Activated CD8-positive, alpha-beta memory T cell treated with anti-CD3 and anti-CD28 coated beads, Interleukin-2, amount 10 ng/mL, durations not matched to agents 7 days and 5 days (primary cell): ENCODE measurements at regions not wholly inside any gene's neighbourhood (a gene's known extent, or its start where the extent isn't known, plus 50 kb on each side); places are given as distances from the start of the nearest gene placed in this dataset.
"Not testable (repeated sequence)": the region's sequence is repeated elsewhere in the genome, so short reads cannot be mapped to it uniquely, and the experiment has no call there.

Experiments
- ATAC-seq: fragments of 150-1000 bp; cut with Tn5 transposase; one replicate; pipeline ENCODE4 v1.10.0; 2021; ENCODE audit warnings: moderate library complexity
- CTCF ChIA-PET: fragments of 350-600 bp; sonication (Branson Sonifier 250); formaldehyde crosslinking; loops from one replicate; lab custom pipeline; 2021; ENCODE audit warnings: antibody characterized with exemption; lab: Charles Lee
- DNase-seq: peaks from one replicate; pipeline ENCODE4 v3.0.0-alpha.2; 2020
- H3K27ac Mint-ChIP-seq: one replicate; pipeline ENCODE4 v1.8.0; 2021; ENCODE audit warnings: mild to moderate bottlenecking, mixed read lengths
- H3K27me3 Mint-ChIP-seq: one replicate; pipeline ENCODE4 v1.8.0; 2021; ENCODE audit warnings: mixed read lengths
- H3K36me3 Mint-ChIP-seq: one replicate; pipeline ENCODE4 v1.8.0; 2021; ENCODE audit warnings: mild to moderate bottlenecking, mixed read lengths
- H3K4me1 Mint-ChIP-seq: one replicate; pipeline ENCODE4 v1.8.0; 2021; ENCODE audit warnings: mixed read lengths
- H3K4me3 Mint-ChIP-seq: one replicate; pipeline ENCODE4 v1.8.0; 2021; ENCODE audit warnings: mild to moderate bottlenecking, moderate library complexity, mixed read lengths
- H3K9me3 Mint-ChIP-seq: one replicate; pipeline ENCODE4 v1.8.0; 2022; ENCODE audit warnings: low read depth, mixed read lengths

DNA sequence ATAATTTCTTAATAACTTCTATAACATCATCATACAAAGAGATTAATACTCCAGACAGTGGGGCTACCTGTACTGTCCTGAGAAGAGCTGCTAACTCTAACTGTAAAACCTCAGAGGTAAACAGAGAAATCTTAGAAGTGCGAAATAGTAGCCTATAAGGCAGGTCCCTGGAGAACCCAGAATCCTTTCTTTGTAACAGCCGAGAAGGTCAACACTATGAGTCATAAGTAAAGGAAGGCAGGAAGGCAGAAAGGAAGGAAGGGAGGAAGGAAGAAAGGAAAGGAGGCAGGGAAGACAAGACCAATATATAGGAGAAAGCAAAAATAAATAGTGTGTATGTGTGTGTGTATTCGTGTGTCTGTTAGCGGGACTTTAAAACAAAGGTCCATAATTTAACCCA is 540.6 kb downstream of the ZWINT start:
- H3K27ac Mint-ChIP-seq, result no peak overlapping the region
- no peaks in the 10 kb centered on the region for H3K27me3 Mint-ChIP-seq
- no peaks in the 10 kb centered on the region for H3K4me1 Mint-ChIP-seq
- no peak for ATAC-seq
- CTCF ChIA-PET, result no interaction called here
- no peaks in the 10 kb centered on the region for H3K36me3 Mint-ChIP-seq
- no peak overlapping the region for H3K4me3 Mint-ChIP-seq
- no peak for DNase-seq
- H3K9me3 Mint-ChIP-seq, result peaks cover 5% of the 10 kb centered on the region

GRCh38 chr10:55820071-55820470 is 541.0 kb downstream of the ZWINT start:
- no peak for DNase-seq
- CTCF ChIA-PET, result no interaction called here
- ATAC-seq, result no peak
- H3K4me1 Mint-ChIP-seq, result no peaks in the 10 kb centered on the region
- H3K36me3 Mint-ChIP-seq, result no peaks in the 10 kb centered on the region
- no peaks in the 10 kb centered on the region for H3K27me3 Mint-ChIP-seq
- H3K27ac Mint-ChIP-seq, result no peak overlapping the region
- H3K4me3 Mint-ChIP-seq, result no peak overlapping the region
- peaks cover 5% of the 10 kb centered on the region for H3K9me3 Mint-ChIP-seq

- H3K36me3 Mint-ChIP-seq, result no peaks in the 10 kb centered on the region
- DNase-seq (no peak), ATAC-seq (no peak)
- H3K4me1 Mint-ChIP-seq, result no peaks in the 10 kb centered on the region
- no peak overlapping the region for H3K4me3 Mint-ChIP-seq
- no peaks in the 10 kb centered on the region for H3K27me3 Mint-ChIP-seq
- CTCF ChIA-PET, result no interaction called here
- no peaks in the 10 kb centered on the region for H3K9me3 Mint-ChIP-seq
- H3K27ac Mint-ChIP-seq, result no peak overlapping the region
Observed at GRCh38 chr10:55813451-55814170, 547.4 kb downstream of the ZWINT start.

DNA sequence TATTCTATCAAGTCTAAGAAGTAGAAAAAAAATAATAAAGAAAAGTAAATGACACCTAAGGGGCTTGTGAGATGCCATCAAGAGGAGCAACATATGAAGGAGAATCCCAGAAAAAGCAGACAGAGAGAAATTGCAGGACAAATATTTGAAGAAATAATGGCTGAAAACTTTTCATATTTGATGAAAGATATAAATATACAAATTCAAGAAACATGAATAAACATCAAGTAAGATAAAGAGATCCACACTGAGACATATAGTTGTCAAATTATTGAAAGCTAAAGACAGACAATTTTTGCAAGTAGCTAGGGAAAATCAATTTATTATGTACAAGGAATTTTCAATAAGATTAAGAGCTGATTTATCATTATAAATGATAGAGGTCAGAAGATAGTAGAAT is 558.0 kb downstream of the ZWINT start:
- Mint-ChIP-seq H3K27me3 (no peaks in the 10 kb centered on the region), H3K36me3 (no peaks in the 10 kb centered on the region), H3K4me1 (no peaks in the 10 kb centered on the region), H3K9me3 (peaks cover 6% of the 10 kb centered on the region), H3K4me3 (no peak overlapping the region), H3K27ac (no peak overlapping the region)
- ATAC-seq (no peak), DNase-seq (no peak)
- CTCF ChIA-PET, result no interaction called here

- no peak for ATAC-seq
- Mint-ChIP-seq H3K4me3 (no peak overlapping the region), H3K27me3 (no peaks in the 10 kb centered on the region), H3K9me3 (peaks cover 6% of the 10 kb centered on the region), H3K36me3 (no peaks in the 10 kb centered on the region), H3K27ac (no peak overlapping the region), H3K4me1 (no peaks in the 10 kb centered on the region)
- CTCF ChIA-PET, result no interaction called here
- no peak for DNase-seq
Observed at GRCh38 chr10:55801353-55801661, 559.8 kb downstream of the ZWINT start.

DNA sequence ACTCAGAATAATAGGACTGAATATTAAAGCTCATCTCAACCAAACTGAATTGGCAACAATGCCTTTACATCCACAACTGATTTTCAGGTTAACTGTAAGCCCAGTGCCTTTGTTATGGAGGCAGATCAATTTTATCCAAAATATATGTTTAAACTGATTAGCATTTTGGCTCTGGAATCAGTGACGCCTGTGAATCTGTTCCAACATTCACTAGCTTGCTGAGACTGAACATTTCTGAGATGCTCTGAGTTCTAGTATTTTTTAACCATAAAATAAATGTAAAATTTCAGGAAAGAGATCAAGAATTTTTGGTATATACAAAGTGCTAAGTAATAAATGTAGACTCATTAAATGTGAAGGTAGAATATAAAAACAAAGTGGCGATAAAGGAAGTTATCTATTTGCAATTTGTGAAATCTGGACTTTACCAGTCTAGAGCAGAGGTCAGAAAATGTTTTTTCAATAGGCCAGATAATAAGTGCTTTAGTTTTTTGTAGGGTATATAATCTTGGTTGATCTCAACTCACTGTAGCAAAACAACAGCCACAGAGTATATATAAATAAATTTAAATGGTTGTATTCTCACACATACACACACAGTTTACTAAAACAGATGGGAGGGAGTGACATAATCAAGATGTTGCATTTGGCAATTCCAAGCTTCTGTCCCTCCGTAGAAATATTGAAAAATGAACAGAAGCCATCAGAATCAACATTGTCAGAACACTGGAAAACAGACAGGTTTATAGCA is 560.3 kb downstream of the ZWINT start:
- no peak for DNase-seq

GRCh38 chr10:55793024-55793423 is 568.0 kb downstream of the ZWINT start:
- Mint-ChIP-seq H3K36me3 (no peaks in the 10 kb centered on the region), H3K27ac (no peak overlapping the region), H3K4me3 (no peak overlapping the region), H3K27me3 (no peaks in the 10 kb centered on the region), H3K4me1 (no peaks in the 10 kb centered on the region), H3K9me3 (peaks cover 9% of the 10 kb centered on the region)
- ATAC-seq, result no peak
- DNase-seq, result no peak
- CTCF ChIA-PET, result no interaction called here

More for the DNA sequence above, 560.3 kb downstream of the ZWINT start:
- Mint-ChIP-seq H3K9me3 (peaks cover 6% of the 10 kb centered on the region), H3K36me3 (no peaks in the 10 kb centered on the region), H3K27me3 (no peaks in the 10 kb centered on the region), H3K4me1 (no peaks in the 10 kb centered on the region), H3K27ac (no peak overlapping the region), H3K4me3 (no peak overlapping the region)
- no peak for ATAC-seq
- CTCF ChIA-PET, result no interaction called here

- H3K4me3 Mint-ChIP-seq, H3K4me1 Mint-ChIP-seq, CTCF ChIA-PET, H3K27me3 Mint-ChIP-seq, H3K9me3 Mint-ChIP-seq, DNase-seq, H3K27ac Mint-ChIP-seq, H3K36me3 Mint-ChIP-seq, ATAC-seq: not testable (repeated sequence)
Observed at GRCh38 chr10:55790276-55790675, 570.8 kb downstream of the ZWINT start.

DNA sequence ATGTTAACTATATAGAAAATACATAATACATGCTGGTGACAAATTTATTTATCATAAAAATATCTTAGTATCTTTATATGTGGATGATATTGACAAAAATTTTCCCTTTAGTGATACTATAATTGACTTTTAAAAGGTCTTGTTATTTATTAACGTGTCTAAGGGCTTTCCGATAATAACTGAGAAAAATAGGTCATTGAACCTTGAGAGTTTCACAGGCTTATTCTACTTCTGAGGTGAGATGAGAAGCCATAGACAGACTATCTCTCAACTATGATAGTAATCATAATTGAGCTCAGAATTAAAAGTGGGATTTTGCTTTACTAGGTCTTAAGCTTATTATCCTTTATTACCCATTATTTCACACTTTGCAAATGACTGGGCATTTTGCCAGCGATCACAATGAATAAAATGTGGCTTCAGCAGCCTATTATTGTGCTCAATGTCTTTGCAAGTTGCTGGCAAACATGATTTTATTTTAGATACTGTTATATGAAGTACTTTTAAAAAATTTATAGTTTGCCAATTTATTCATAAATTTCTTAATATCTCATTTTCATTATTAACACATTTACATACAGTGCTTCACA is 574.5 kb downstream of the ZWINT start:
- CTCF ChIA-PET, result no interaction called here
- no peaks in the 10 kb centered on the region for H3K36me3 Mint-ChIP-seq
- H3K4me3 Mint-ChIP-seq, result no peak overlapping the region
- H3K27me3 Mint-ChIP-seq, result no peaks in the 10 kb centered on the region
- DNase-seq, result no peak
- H3K4me1 Mint-ChIP-seq, result no peaks in the 10 kb centered on the region
- ATAC-seq, result no peak
- peaks cover 6% of the 10 kb centered on the region for H3K9me3 Mint-ChIP-seq
- H3K27ac Mint-ChIP-seq, result no peak overlapping the region

DNA sequence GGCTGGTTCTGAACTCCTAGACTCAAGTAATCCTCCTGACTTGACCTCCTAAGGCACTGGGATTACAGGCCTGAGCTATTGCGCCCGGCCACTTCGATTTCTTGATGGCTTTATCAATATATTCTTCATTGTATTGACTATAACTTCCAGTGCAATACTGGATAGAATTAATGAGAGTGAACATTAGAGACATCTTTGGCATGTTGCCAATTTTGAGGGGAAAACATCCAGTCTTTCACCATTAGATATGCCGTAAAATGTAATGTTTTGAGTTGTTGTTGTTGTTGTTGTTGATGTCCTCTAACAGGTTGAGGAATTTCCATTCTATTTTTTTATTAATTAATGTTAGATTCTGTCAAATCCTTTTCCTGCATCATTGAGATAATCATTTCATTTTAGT is 578.9 kb downstream of the ZWINT start:
- no peaks in the 10 kb centered on the region for H3K36me3 Mint-ChIP-seq
- no peak overlapping the region for H3K27ac Mint-ChIP-seq
- ATAC-seq, result no peak
- no peak overlapping the region for H3K4me3 Mint-ChIP-seq
- H3K4me1 Mint-ChIP-seq, result no peaks in the 10 kb centered on the region
- H3K9me3 Mint-ChIP-seq, result peaks cover 5% of the 10 kb centered on the region
- CTCF ChIA-PET, result no interaction called here
- no peak for DNase-seq
- no peaks in the 10 kb centered on the region for H3K27me3 Mint-ChIP-seq

DNA sequence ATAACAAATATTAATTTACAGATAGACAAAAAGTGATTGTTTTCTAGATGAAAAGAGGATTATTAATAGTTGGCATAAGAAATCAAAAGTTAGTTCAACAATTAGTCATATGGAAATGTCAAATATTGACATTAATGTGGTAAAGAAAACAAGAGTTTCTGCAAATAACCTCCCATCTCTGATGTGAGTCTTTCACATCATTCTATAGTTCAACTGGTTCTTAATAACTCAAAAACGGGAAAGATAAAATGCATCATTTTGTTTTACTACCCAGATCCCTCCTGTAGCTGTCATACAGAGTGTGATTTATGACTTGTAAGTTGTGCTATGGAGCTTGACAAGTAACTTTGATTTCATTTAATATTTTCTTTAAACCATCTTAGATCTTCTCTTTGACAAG is 594.8 kb downstream of the ZWINT start:
- Mint-ChIP-seq H3K27ac (no peak overlapping the region), H3K9me3 (peaks cover 4% of the 10 kb centered on the region), H3K4me3 (no peak overlapping the region), H3K27me3 (no peaks in the 10 kb centered on the region), H3K36me3 (no peaks in the 10 kb centered on the region), H3K4me1 (no peaks in the 10 kb centered on the region)
- DNase-seq (no peak), ATAC-seq (no peak)
- CTCF ChIA-PET, result no interaction called here

DNA sequence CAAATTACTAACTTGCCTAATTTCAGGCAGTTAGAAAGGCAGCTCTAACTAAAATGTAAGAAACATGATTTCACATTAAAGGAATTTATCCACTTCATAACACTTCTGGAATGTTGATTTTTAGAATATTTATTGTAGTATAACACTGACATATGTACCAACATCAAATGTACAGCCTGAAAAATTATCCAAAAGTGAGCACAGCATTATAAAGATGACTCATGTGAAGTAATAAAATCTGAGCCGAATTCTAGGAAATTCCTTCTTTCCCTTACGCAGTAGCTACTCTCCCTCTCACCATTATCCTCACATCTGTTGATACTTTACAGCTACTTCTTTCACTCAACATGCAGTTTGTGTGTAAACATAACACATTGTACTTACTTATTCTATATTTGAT is 610.6 kb downstream of the ZWINT start:
- no peak for DNase-seq
- Mint-ChIP-seq H3K9me3 (no peaks in the 10 kb centered on the region), H3K27me3 (no peaks in the 10 kb centered on the region), H3K4me1 (no peaks in the 10 kb centered on the region), H3K4me3 (no peak overlapping the region), H3K36me3 (no peaks in the 10 kb centered on the region), H3K27ac (no peak overlapping the region)
- CTCF ChIA-PET, result no interaction called here
- no peak for ATAC-seq

DNA sequence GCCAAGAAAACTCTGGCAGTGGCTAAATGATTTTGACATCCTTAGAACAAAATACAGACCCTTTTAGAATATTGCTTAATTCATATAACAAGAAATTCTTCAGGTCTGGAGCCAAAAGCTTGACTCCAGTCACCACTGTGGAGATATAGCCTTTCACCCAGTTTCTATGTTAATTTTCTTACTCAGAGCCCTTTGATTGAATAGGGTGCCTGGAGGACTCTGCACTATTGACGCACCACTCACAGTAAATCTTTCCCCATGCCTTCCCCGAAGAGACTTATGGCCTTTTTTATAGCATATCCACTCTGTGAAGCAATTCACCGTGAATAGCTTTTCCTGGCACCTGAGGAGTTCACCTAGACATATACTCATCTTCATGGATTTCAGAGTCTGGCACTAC is 613.8 kb downstream of the ZWINT start:
- Mint-ChIP-seq H3K36me3 (no peaks in the 10 kb centered on the region), H3K4me3 (no peak overlapping the region), H3K27me3 (no peaks in the 10 kb centered on the region), H3K9me3 (no peaks in the 10 kb centered on the region), H3K27ac (no peak overlapping the region), H3K4me1 (no peaks in the 10 kb centered on the region)
- DNase-seq, result no peak
- no peak for ATAC-seq
- CTCF ChIA-PET, result no interaction called here

DNA sequence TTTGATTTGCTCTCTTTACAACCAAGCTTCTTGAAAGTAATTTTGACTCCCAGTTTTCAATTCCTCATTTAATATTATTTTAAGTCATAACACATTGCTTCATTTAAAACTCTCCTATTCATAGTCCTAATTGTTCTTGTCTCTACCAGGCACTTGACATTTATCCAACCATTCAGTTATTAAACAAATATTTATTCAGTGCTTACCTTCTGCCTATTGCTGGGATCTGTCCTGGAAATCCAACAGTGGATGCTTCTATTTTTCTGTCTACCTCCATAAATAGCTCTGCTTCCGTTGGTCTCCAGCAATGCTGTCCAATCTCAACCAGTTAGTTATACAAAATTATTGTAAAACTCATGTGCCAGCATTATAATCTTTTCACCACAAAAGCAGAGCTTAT is 615.1 kb downstream of the ZWINT start:
- no peaks in the 10 kb centered on the region for H3K27me3 Mint-ChIP-seq
- ATAC-seq (no peak), DNase-seq (no peak)
- no peaks in the 10 kb centered on the region for H3K9me3 Mint-ChIP-seq
- no peak overlapping the region for H3K27ac Mint-ChIP-seq
- no peak overlapping the region for H3K4me3 Mint-ChIP-seq
- no peaks in the 10 kb centered on the region for H3K4me1 Mint-ChIP-seq
- CTCF ChIA-PET, result no interaction called here
- H3K36me3 Mint-ChIP-seq, result no peaks in the 10 kb centered on the region
